ENCODE measurements at regions not wholly inside any gene's neighbourhood (a gene's known extent, or its start where the extent isn't known, plus 50 kb on each side); places are given as distances from the start of the nearest gene placed in this dataset.
"Not testable (repeated sequence)": the region's sequence is repeated elsewhere in the genome, so short reads cannot be mapped to it uniquely, and the experiment has no call there.

- ChIA-PET POLR2A (ENCODE audit: low non-redundant PET) (interaction anchor here (0.6 kb wide), 1 partner anchor 235 kb away, joined by 3 read pairs; the partner anchor contains the start of gene IER5L), CTCF (no interaction called here)
- H3K27ac ChIP-seq: peak overlapping the region; percentile 99
Observed at GRCh38 chr9:129413537-129414376, 207.1 kb downstream of the C9orf50 start.

GRCh38 chr9:129412814-129413536 lies 207.9 kb downstream of the C9orf50 start:
- POLR2A ChIA-PET (ENCODE audit: low non-redundant PET): no interaction called here
- peak overlapping the region; percentile 99 for H3K27ac ChIP-seq
- CTCF ChIA-PET: no interaction called here
- DNase-seq (ENCODE audit: low spot score): no peak
- TF ChIP-seq CTCF (conservative IDR thresholded peaks at IDR 0.05; ENCODE audit: low read depth): no peak

More at GRCh38 chr9:129413537-129414376, 207.1 kb downstream of the C9orf50 start:
- no peak for TF ChIP-seq CTCF (conservative IDR thresholded peaks at IDR 0.05; ENCODE audit: low read depth)
- peak; percentile 100 for DNase-seq (ENCODE audit: low spot score)

GRCh38 chr9:129412176-129412813 lies 208.6 kb downstream of the C9orf50 start:
- CTCF ChIA-PET; POLR2A ChIA-PET (ENCODE audit: low non-redundant PET); DNase-seq (ENCODE audit: low spot score): not testable (repeated sequence)
- H3K27ac ChIP-seq: peak overlapping the region; percentile 99

DNA sequence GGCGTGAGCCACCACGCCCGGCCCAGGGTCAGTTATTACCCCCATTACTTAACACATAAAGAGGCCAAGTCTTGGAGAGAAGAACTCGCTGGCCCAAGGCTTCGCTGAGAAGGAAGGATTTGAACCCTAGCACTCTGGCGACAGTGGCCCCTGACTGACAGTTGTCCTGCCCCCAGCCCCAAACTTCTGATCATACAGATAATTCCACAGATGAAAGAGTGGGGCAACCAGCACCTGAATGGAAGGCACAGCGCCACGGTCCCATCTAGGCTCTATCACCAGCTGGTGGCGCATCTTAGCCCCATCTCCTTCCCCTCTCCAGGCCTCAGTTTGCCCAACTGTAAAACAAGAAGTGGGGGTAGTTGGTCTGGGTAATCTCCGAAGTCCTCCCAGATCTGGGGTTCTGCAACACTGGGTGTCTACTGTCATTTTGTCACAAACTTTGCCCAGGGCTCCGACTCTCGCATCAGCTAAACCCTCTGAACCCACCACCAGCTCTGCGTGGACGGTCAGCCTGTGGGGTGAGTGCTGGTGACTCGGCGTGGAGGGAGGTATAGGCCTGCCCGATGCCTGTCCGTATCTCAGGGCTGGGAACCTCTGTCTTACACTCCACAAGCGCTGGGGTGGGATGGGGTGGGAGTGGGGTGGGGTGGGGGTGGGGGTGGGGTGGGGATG lies 209.3 kb downstream of the C9orf50 start:
- ChIA-PET CTCF (interaction anchor here (1.0 kb wide), 1 partner anchor 230 kb away, joined by 3 read pairs; the partner anchor contains the start of gene ASB6), POLR2A (ENCODE audit: low non-redundant PET) (no interaction called here)
- TF ChIP-seq CTCF (conservative IDR thresholded peaks at IDR 0.05; ENCODE audit: low read depth): no peak
- no peak for DNase-seq (ENCODE audit: low spot score)
- H3K27ac ChIP-seq: peak overlapping the region; percentile 99

DNA sequence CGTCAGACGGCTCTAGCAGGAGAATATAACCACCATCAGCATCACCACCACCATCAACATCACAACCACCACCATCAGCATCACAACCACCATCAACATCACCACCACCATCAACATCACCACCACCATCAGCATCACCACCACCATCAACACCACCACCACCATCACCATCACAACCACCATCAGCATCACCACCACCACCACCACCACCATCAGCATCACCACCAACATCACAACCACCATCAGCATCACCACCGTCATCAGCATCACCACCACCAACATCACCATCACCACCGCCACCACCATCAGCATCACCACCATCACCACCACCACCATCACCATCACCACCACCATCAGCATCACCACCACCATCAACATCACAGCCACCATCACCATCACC lies 210.7 kb downstream of the C9orf50 start:
- no peak for TF ChIP-seq CTCF (conservative IDR thresholded peaks at IDR 0.05; ENCODE audit: low read depth)
- no peak overlapping the region for H3K27ac ChIP-seq
- ChIA-PET CTCF (no interaction called here), POLR2A (ENCODE audit: low non-redundant PET) (no interaction called here)
- DNase-seq (ENCODE audit: low spot score): no peak

- TF ChIP-seq CTCF (conservative IDR thresholded peaks at IDR 0.05; ENCODE audit: low read depth): no peak
- POLR2A ChIA-PET (ENCODE audit: low non-redundant PET): interaction anchor here (0.6 to 1.0 kb wide), 2 partner anchors 21 to 25 kb away, joined by 7 read pairs; no protein-coding TSS in a partner anchor
- CTCF ChIA-PET: interaction anchor here (0.6 to 1.0 kb wide), 3 partner anchors 39 to 270 kb away, joined by 3 read pairs; no protein-coding TSS in a partner anchor
- H3K27ac ChIP-seq: peak overlapping the region; percentile 71
- no peak for DNase-seq (ENCODE audit: low spot score)
Observed at GRCh38 chr9:129408535-129409215, 212.2 kb downstream of the C9orf50 start.
